GM18507 (cell line): ENCODE measurements at regions not wholly inside any gene's neighbourhood (a gene's known extent, or its start where the extent isn't known, plus 50 kb on each side); places are given as distances from the start of the nearest gene placed in this dataset.
"Not testable (repeated sequence)": the region's sequence is repeated elsewhere in the genome, so short reads cannot be mapped to it uniquely, and the experiment has no call there.

Experiments used
- DNase-seq: peaks from one replicate; pipeline ENCODE4 v3.0.0; 2011; ENCODE audit warnings: low read depth; ENCODE audit not compliant: insufficient read length; ENCODE audit errors: extremely low spot score
- FAIRE-seq: peaks from 2 replicates; lab custom pipeline; 2011; peaks lifted over from hg19 to GRCh38; lab: Jason Lieb, UNC

DNA sequence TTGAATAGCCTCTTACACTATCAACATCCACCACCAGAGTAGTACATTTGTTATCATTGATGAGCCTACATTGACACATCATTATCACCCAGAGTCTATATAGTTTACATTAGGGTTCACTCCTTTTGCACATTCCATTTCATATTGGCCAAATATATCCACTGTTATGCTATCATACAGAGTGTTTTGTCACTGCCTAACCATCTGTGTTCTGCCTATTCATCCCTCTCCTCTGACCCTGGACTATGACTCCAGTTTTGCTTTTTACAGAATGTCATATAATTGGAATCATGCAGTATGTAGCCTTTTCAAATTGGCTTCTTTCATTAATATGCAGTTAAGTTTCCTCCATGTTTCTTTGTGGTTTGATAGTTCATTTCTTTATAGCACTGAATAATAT is 904.7 kb downstream of the TLE1 start:
- no peak for FAIRE-seq
- no peak for DNase-seq

DNA sequence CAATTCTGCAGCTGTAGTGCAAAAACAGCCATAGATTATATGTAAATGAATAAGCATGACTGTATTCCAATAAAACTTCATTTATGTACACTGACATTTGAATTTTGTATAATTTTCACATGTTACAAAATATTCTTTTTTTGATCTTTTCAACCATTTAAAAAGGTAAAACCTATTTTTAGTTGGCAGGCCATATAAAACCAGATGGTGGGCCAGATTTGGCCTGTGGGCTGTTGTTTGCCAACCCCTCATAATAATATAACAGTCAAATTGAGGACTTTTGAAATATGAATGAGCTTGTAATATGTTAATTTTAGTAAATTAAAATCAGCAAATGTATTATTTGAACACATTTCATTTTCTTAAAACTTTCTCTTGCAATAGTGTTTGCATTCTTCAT is 913.4 kb downstream of the TLE1 start:
- DNase-seq (no peak), FAIRE-seq (no peak)

- FAIRE-seq (no peak), DNase-seq (no peak)
These were observed 913.8 kb downstream of the TLE1 start for GRCh38 chr9:80775530-80775929.

GRCh38 chr9:80771555-80772347 is 917.6 kb downstream of the TLE1 start:
- FAIRE-seq = no peak

DNA sequence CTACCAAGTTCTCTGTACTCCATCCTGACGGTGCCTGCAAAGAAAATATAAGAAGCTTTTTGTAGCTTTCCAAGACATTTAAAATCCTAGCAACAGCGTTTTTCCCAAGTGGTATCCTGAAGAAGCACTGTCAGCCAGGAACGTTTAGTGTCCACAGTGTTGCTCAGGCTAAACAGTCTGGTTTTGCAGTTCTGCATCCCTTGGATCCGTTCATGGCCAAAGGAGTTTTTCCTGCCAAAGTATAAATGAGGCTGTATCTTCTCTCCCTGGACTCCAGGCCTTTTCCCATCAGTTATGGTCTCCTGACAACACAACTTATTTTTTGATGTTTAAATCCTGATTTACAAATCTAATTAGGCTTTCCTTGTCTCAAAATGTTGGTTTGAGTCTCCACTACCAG is 925.8 kb downstream of the TLE1 start:
- DNase-seq = no peak
- no peak for FAIRE-seq

More at GRCh38 chr9:80771555-80772347, 917.6 kb downstream of the TLE1 start:
- DNase-seq = no peak

DNA sequence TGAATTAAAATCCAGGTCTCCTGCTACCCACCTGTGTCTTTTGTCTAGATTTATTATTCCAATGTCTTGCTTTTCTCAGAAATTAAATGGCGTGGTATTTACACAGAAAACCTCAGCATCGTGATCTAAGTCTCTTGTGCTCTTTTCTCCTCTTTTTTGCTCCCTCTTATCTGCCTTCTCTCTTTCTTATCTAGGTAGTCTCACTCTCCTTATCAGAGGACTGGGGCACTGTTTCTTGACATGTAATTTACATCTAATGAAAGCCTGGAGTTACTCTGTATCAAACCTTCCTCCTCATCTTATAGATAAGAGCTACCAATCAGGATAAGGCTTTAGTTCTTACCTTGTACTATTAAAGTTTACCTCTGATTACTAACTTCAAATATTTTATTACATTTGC is 933.8 kb downstream of the TLE1 start:
- DNase-seq (no peak), FAIRE-seq (no peak)

DNA sequence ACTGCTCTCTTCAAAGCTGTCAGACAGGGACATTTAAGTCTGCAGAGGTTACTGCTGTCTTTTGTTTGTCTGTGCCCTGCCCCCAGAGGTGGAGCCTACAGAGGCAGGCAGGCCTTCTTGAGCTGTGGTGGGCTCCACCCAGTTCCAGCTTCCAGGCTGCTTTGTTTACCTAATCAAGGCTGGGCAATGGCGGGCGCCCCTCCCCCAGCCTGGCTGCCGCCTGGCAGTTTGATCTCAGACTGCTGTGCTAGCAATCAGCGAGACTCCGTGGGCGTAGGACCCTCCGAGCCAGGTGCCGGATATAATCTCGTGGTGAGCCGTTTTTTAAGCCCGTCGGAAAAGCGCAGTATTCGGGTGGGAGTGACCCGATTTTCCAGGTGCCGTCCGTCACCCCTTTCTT is 942.3 kb downstream of the TLE1 start:
- not testable (repeated sequence) for FAIRE-seq, DNase-seq

- FAIRE-seq = no peak
- DNase-seq = no peak
These were observed 956.8 kb downstream of the TLE1 start for GRCh38 chr9:80732506-80732905.

GRCh38 chr9:80720579-80720978 is 968.8 kb downstream of the TLE1 start:
- FAIRE-seq = no peak

GRCh38 chr9:80707120-80707519 is 982.2 kb downstream of the TLE1 start:
- DNase-seq (no peak), FAIRE-seq (no peak)

More at GRCh38 chr9:80720579-80720978, 968.8 kb downstream of the TLE1 start:
- DNase-seq = no peak

GRCh38 chr9:80701061-80701460 is 988.3 kb downstream of the TLE1 start:
- no peak for DNase-seq
- no peak for FAIRE-seq

DNA sequence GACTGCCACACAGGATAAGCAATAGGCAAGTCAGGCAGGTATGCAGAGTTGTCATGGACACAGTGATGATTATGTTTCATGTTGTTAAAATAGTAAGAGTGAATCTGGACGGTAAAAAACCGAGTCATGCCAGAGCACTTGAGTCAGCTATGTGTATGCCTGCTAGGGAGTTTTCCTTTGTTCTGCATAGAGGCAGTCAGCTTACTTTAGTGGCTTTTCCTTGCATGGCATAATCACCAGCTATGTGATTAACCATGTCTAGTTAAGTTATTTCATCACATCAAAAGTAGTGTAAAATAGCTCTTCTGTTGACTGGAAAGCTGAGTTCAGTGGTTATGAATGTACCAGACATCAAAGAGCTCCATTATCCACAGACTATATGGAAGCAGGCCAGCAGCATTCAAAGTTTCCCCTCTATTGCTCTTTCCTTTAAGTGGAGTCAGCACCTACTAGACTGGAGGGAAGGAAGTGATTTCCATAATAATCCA is 989.8 kb downstream of the TLE1 start:
- FAIRE-seq = no peak
- DNase-seq = no peak

DNA sequence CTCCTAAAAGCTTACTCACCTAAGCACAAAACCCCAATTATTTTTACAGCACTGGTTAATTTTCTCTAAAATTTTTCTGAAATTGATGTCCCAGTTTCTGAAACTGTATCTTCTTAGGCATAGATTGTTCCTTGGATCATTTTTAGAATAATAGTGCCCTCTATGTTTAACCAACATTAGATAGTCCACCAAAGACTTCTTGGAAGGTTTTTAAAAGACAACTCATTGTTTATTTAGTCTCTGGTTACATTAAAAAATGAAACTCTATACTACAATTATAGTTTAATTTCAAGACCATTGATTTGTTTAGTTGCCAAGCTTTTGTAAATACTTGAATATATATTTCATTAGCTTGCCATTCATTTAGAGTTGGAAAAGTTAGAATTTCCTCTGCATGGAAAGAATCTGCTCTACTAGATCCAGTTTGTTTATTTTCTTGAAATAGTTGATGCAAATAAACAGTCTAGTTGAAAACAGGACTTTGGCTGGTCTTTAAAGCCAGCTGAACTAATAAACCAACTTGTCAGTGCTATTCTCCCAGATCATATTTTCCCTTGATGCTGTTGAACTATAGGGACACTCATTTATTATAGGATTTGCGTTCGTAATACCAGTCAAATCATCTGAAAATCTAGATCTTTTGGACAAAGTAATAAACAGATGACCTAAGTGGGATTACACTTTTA is 990.5 kb downstream of the TLE1 start:
- DNase-seq (no peak), FAIRE-seq (no peak)

- DNase-seq (no peak), FAIRE-seq (no peak)
These were observed 996.6 kb downstream of the TLE1 start for GRCh38 chr9:80692751-80693150.

- FAIRE-seq = no peak
These were observed 998.1 kb downstream of the TLE1 start for GRCh38 chr9:80691229-80691628.

GRCh38 chr9:80690349-80690939 is 998.9 kb downstream of the TLE1 start:
- DNase-seq = no peak
- FAIRE-seq = no peak

More at GRCh38 chr9:80691229-80691628, 998.1 kb downstream of the TLE1 start:
- DNase-seq = no peak

- no peak for DNase-seq
- no peak for FAIRE-seq
These were observed 1009.4 kb downstream of the TLE1 start for GRCh38 chr9:80679916-80680315.

DNA sequence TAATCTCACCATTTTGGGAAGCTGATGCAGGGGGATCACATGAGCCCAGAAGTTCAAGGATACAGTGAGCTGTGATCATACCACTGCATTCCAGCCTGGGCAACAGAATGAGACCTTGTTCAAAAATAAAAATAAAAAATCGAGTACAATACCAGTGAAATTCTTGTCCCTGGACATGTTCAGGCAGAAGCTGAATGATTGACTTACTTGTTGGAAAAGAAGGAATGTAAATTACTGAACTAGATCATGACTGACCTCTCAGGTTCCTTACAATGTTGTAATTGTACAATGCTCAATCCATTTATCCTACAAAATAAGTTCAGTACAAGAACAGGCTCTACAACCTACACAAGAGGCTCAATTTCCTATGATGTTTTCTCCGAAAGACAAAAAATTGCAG is 1010.4 kb downstream of the TLE1 start:
- no peak for DNase-seq
- no peak for FAIRE-seq

GRCh38 chr9:80673496-80673895 is 1015.9 kb downstream of the TLE1 start:
- FAIRE-seq = no peak
- no peak for DNase-seq

GRCh38 chr9:80665479-80665878 is 1023.9 kb downstream of the TLE1 start:
- FAIRE-seq = no peak
- no peak for DNase-seq
